ENCODE measurements at regions not wholly inside any gene's neighbourhood (a gene's known extent, or its start where the extent isn't known, plus 50 kb on each side); places are given as distances from the start of the nearest gene placed in this dataset.
"Not testable (repeated sequence)": the region's sequence is repeated elsewhere in the genome, so short reads cannot be mapped to it uniquely, and the experiment has no call there.

GRCh38 chr7:4460597-4460996, 221.5 kb upstream of the FOXK1 start:
- no peak overlapping the region for H3K27ac ChIP-seq
- TF ChIP-seq CTCF (conservative IDR thresholded peaks at IDR 0.05): no peak

- TF ChIP-seq CTCF (conservative IDR thresholded peaks at IDR 0.05): no peak
- no peak overlapping the region for H3K27ac ChIP-seq
Measured at GRCh38 chr7:4461531-4461930, 220.6 kb upstream of the FOXK1 start.

GRCh38 chr7:4468320-4469102, 213.6 kb upstream of the FOXK1 start:
- no peak overlapping the region for H3K27ac ChIP-seq
- no peak for TF ChIP-seq CTCF (conservative IDR thresholded peaks at IDR 0.05)

- TF ChIP-seq CTCF (conservative IDR thresholded peaks at IDR 0.05): no peak
Measured at GRCh38 chr7:4470246-4470645, 211.8 kb upstream of the FOXK1 start.

GRCh38 chr7:4472728-4473127, 209.4 kb upstream of the FOXK1 start:
- H3K27ac ChIP-seq: no peak overlapping the region
- TF ChIP-seq CTCF (conservative IDR thresholded peaks at IDR 0.05): peak; percentile 45

More at GRCh38 chr7:4470246-4470645, 211.8 kb upstream of the FOXK1 start:
- H3K27ac ChIP-seq: no peak overlapping the region

GRCh38 chr7:4479367-4480039, 202.6 kb upstream of the FOXK1 start:
- TF ChIP-seq CTCF (conservative IDR thresholded peaks at IDR 0.05): peak; percentile 74
- no peak overlapping the region for H3K27ac ChIP-seq

GRCh38 chr7:4480131-4480530, 202.0 kb upstream of the FOXK1 start:
- H3K27ac ChIP-seq: not testable (repeated sequence)

GRCh38 chr7:4483851-4484250, 198.2 kb upstream of the FOXK1 start:
- TF ChIP-seq CTCF (conservative IDR thresholded peaks at IDR 0.05): no peak
- no peak overlapping the region for H3K27ac ChIP-seq
